NB4 (cell line): ENCODE measurements at regions not wholly inside any gene's neighbourhood (a gene's known extent, or its start where the extent isn't known, plus 50 kb on each side); places are given as distances from the start of the nearest gene placed in this dataset.

Source experiments
- DNase-seq: peaks from one replicate; pipeline ENCODE4 v3.0.0; 2010; ENCODE audit warnings: low read depth
- H3K4me3 ChIP-seq: one replicate; pipeline ENCODE4 v1.5.1; 2011; ENCODE audit warnings: mild to moderate bottlenecking, low read depth, low read length, moderate library complexity
- MYC ChIP-seq: IDR thresholded peaks from 2 replicates; pipeline ENCODE4 v1.6.1; 2011; ENCODE audit warnings: low read depth, low read length
- POLR2A ChIP-seq: IDR thresholded peaks from 2 replicates; pipeline ENCODE4 v1.6.1; 2011; ENCODE audit warnings: mild to moderate bottlenecking; ENCODE audit not compliant: insufficient read length; ENCODE audit errors: extremely low read depth
- TF ChIP-seq, protein P1 (sequence below): IDR thresholded peaks from one replicate; pipeline ENCODE4 v1.5.1; 2012; ENCODE audit warnings: low read depth, low read length
- TF ChIP-seq, protein P2 (sequence below): IDR thresholded peaks from 2 replicates; pipeline ENCODE4 v1.6.1; 2011; ENCODE audit warnings: low read depth, low read length

DNA sequence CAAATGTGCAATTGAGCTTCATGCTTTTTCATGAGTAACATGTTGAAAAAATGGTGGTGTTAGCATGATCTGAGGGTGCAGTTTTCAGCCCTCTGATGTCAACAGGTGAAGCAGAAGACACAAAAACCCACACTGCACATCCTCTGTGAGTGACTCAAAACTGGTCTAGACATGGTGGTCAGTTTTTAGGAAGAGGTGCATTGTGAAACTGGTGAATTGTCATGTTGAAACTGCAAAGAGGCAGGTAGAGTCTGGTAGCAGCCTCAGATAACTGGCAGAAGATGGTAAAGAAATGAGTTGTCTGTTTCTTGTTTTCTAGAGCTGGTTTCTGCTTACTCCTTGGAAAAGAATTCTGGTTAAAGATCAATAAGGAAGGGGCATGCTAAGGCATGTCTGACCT, 97.3 kb upstream of the HMCN1 start:
- no peak overlapping the region for H3K4me3 ChIP-seq
- TF ChIP-seq MYC (no peak), POLR2A (no peak)
- TF ChIP-seq, protein P1, sequence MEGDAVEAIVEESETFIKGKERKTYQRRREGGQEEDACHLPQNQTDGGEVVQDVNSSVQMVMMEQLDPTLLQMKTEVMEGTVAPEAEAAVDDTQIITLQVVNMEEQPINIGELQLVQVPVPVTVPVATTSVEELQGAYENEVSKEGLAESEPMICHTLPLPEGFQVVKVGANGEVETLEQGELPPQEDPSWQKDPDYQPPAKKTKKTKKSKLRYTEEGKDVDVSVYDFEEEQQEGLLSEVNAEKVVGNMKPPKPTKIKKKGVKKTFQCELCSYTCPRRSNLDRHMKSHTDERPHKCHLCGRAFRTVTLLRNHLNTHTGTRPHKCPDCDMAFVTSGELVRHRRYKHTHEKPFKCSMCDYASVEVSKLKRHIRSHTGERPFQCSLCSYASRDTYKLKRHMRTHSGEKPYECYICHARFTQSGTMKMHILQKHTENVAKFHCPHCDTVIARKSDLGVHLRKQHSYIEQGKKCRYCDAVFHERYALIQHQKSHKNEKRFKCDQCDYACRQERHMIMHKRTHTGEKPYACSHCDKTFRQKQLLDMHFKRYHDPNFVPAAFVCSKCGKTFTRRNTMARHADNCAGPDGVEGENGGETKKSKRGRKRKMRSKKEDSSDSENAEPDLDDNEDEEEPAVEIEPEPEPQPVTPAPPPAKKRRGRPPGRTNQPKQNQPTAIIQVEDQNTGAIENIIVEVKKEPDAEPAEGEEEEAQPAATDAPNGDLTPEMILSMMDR = no peak
- TF ChIP-seq, protein P2, sequence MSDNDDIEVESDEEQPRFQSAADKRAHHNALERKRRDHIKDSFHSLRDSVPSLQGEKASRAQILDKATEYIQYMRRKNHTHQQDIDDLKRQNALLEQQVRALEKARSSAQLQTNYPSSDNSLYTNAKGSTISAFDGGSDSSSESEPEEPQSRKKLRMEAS = no peak
- no peak for DNase-seq

DNA sequence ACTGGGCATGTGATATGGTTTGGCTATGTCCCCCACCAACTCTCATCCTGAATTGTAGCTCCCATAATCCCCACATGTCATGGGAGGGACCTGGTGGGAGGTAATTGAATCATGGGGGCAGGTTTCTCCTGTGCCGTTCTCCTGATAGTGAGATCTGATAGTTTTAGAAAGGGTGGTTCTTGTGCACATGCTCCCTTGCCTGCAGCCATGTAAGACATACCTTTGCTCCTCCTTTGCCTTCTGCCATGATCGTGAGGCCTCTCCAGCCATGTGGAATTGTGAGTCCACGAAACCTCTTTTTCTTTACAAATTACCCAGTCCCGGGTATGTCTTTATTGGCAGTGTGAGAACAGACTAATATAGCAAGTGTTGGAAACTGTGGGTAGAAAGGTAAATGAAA, 99.5 kb upstream of the HMCN1 start:
- TF ChIP-seq, protein P1 = no peak
- TF ChIP-seq, protein P2 = no peak
- TF ChIP-seq POLR2A = no peak
- TF ChIP-seq MYC = no peak
- no peak overlapping the region for H3K4me3 ChIP-seq
- DNase-seq = no peak

DNA sequence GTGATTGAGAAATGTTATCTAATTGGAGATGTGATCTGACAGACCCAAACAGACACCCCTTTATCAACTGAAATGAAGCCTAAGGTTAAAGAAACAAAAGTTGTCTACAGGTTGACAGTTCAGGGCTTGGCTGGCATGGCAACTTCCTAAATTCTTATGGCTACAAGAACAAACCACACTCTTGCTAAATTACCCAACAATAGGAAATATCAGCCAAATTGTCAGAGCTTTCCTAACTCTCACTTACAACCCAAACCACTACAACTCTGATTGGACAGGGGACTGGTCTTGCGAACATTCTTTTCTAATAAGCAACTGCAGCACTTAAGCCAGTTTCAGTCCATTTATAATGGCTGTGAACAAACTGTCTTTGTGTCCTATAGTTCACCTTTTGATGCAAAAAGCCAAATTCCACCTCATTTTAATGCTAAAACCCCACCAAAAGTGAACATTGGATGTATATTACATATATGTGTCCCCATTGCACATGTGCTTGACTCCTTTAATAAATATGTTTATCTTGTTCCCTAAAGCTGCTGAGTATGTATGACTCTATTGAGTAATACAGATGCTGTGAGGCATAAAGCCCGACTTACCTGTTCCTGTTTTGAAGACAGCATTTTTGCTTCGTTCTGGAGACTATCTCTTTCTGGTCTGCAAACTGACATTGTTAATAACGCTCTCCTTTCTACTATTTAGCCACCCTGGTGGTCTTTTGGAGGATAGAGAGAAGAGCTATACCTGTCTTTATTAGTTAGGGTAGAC, 101.3 kb upstream of the HMCN1 start:
- no peak for TF ChIP-seq MYC
- TF ChIP-seq, protein P1 = no peak
- no peak for TF ChIP-seq POLR2A
- TF ChIP-seq, protein P2 = no peak
- H3K4me3 ChIP-seq = no peak overlapping the region
- DNase-seq = peak; percentile 89

DNA sequence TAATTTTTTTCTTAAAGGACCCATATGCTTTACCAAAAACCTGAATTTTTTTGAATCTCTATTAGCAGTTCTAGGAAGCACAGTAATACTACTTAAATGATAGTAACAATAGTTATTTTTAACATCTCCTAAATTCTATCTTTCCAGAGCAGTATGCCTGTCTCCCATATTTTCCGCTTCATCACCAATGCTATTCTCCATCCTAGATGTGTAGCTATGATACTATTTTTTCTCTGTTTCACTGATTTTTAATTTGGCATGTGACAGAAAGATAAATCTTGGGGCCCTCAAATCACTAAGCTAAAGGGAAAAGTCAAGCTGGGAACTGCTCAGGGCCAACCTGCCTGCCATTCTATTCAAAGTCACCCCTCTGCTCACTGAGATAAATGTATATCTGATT, 102.3 kb upstream of the HMCN1 start:
- TF ChIP-seq, protein P1 = no peak
- TF ChIP-seq POLR2A (no peak), MYC (no peak)
- TF ChIP-seq, protein P2 = no peak
- DNase-seq = no peak
- H3K4me3 ChIP-seq = no peak overlapping the region

DNA sequence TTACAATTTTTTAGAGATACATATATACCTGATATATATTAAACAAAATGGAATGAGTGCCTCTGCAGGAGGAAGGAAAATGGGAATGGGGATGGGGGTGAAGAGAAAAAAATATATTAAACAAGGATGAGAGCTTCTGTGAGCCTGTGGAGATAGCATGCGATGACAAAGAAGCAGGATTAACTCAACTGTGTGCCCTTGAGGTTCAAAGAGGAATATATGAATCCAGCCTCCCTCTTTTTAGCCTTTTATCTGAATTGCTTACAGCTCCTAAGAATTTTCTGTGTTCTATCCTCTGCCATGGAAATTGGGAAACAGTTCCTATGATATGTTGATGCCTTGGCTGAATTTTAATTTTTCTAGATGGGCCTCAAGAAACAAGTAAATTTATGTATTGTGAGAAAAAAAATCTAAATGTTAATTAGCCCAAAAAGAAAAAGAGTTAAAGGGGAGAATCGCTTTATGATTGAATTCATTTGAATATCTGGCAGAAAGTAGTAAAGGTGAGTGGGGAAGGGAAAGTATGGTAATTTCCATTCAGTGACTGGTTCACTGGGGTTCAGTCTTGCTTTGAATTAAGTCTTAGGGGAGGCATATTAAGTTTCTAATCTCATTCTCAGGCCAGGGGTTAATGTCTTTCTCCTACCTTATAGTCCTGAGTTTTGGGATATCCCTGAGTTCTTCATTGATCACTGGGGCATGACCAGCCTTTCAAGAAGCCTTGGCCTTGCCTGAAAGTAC, 106.3 kb upstream of the HMCN1 start:
- TF ChIP-seq MYC (no peak), POLR2A (no peak)
- TF ChIP-seq, protein P2 = no peak
- TF ChIP-seq, protein P1 = no peak
- no peak for DNase-seq
- no peak overlapping the region for H3K4me3 ChIP-seq
